Mesodermal cell (in vitro differentiated cells): ENCODE measurements at regions not wholly inside any gene's neighbourhood (a gene's known extent, or its start where the extent isn't known, plus 50 kb on each side); places are given as distances from the start of the nearest gene placed in this dataset.

Source experiments
- H3K27ac ChIP-seq: 2 replicates; pipeline ENCODE4 v1.7.0; 2013; ENCODE audit warnings: mild to moderate bottlenecking, low read depth, low read length, moderate library complexity; ENCODE audit not compliant: severe bottlenecking
- H3K36me3 ChIP-seq: 2 replicates; pipeline ENCODE4 v1.7.1; 2013; ENCODE audit warnings: mild to moderate bottlenecking, low read length, moderate library complexity; ENCODE audit not compliant: control insufficient read depth, insufficient read depth
- H3K4me1 ChIP-seq: one replicate; pipeline ENCODE4 v1.7.1; 2013; ENCODE audit warnings: mild to moderate bottlenecking, low read length; ENCODE audit not compliant: insufficient read depth, control insufficient read depth, poor library complexity, severe bottlenecking
- H3K4me3 ChIP-seq: 2 replicates; pipeline ENCODE4 v1.7.0; 2013; ENCODE audit warnings: low read length, control low read depth, mild to moderate bottlenecking; ENCODE audit not compliant: insufficient read depth, poor library complexity, severe bottlenecking; ENCODE audit errors: extremely low read depth
- H3K9me3 ChIP-seq: 2 replicates; pipeline ENCODE4 v1.7.1; 2013; ENCODE audit warnings: mild to moderate bottlenecking, low read length, moderate library complexity; ENCODE audit not compliant: control insufficient read depth
- WGBS, 2 experiments: methylation state at CpG; one replicate each; pipeline ENCODE4 v1.1.5; 2013; ENCODE audit warnings: missing lambda C conversion rate in 2 of 2; ENCODE audit not compliant: insufficient coverage in 2 of 2; 5-methylcytosine and 5-hydroxymethylcytosine counted together

DNA sequence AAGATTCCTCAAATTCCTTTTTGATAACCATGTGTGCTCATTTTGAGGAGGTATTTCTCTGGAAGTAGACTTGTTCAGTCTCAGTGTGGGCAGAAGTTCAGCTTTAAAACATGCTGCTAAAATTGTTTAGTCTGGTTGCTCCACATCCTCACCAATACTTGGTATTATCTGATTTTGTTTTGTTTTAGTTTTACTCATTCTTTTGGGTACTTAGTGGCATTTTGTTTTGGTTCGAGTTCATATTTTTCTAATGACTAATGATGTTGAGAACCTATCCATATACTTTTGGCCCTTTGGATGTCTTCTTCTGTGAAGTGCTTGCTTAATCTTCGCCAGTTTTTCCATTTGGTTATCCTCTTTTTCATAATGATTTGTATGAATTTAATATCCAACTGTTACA is 694.2 kb upstream of the FZD8 start:
- no peak overlapping the region for H3K4me3 ChIP-seq
- WGBS, 2 experiments: no CpG with 5 or more reads among the region's 2 CpGs
- H3K4me1 ChIP-seq: no peaks in the 10 kb centered on the region
- no peak overlapping the region for H3K27ac ChIP-seq
- H3K36me3 ChIP-seq: no peaks in the 10 kb centered on the region
- no peaks in the 10 kb centered on the region for H3K9me3 ChIP-seq

DNA sequence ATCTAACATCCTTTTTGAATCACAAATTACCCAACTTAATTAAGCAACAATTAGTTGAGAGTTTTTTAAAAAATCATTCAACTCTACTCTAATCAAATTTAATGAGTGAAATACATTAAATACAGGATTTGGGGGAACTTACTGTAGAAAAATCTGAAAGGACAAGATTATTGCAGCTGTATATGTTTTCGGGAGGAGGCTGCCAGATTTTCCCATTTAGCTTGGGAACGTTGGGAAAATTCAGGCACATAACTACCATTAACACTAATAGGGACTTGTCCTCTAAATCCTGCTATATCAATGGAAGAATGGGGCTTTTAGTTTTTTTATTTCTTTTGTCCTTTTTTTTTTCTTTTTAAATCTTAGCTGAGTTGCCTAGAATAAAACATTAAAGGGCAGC is 691.4 kb upstream of the FZD8 start:
- Histone ChIP-seq H3K4me3 (no peak overlapping the region), H3K27ac (no peak overlapping the region), H3K9me3 (no peaks in the 10 kb centered on the region), H3K4me1 (no peaks in the 10 kb centered on the region), H3K36me3 (no peaks in the 10 kb centered on the region)
- no CpG with 5 or more reads among the region's 2 CpGs for WGBS, 2 experiments

- Histone ChIP-seq H3K4me1 (no peaks in the 10 kb centered on the region), H3K27ac (no peak overlapping the region), H3K36me3 (no peaks in the 10 kb centered on the region), H3K4me3 (no peak overlapping the region), H3K9me3 (no peaks in the 10 kb centered on the region)
- 80 to 97% methylated on average over 2 to 3 of the region's 3 CpGs for WGBS, 2 experiments
These were observed 690.8 kb upstream of the FZD8 start for GRCh38 chr10:36332926-36333325.

DNA sequence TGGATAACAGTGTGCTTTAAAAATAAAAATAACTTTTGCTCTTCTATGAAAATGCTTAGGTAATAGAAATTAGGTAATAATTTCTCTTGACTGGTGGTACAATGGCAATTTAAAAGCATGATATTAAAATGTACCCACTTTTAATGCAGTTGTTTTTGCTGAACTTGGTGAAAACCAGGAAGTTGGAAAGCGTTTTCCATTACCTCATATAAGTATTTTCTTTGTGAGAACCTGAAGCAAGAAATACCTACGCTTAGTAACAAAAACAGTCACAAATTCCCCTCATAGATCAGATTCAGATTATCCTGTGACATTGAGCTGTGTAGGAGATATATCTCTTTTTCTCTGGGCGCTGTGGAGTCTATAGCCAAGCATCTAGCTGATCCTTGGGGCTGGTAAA is 689.0 kb upstream of the FZD8 start:
- no CpG with 5 or more reads among the region's 3 CpGs for WGBS, 2 experiments
- Histone ChIP-seq H3K4me3 (no peak overlapping the region), H3K27ac (no peak overlapping the region), H3K9me3 (no peaks in the 10 kb centered on the region), H3K4me1 (no peaks in the 10 kb centered on the region), H3K36me3 (no peaks in the 10 kb centered on the region)

- 80% methylated on average over 1 of the region's 2 CpGs; no CpG with 5 or more reads in 1 of the 2 experiments for WGBS, 2 experiments
- no peaks in the 10 kb centered on the region for H3K36me3 ChIP-seq
- H3K9me3 ChIP-seq: no peaks in the 10 kb centered on the region
- H3K27ac ChIP-seq: no peak overlapping the region
- no peak overlapping the region for H3K4me3 ChIP-seq
- H3K4me1 ChIP-seq: peaks cover 3% of the 10 kb centered on the region
These were observed 683.7 kb upstream of the FZD8 start for GRCh38 chr10:36325815-36326214.

GRCh38 chr10:36324831-36325230 is 682.7 kb upstream of the FZD8 start:
- Histone ChIP-seq H3K4me1 (peaks cover 3% of the 10 kb centered on the region), H3K36me3 (no peaks in the 10 kb centered on the region), H3K4me3 (no peak overlapping the region), H3K27ac (no peak overlapping the region), H3K9me3 (no peaks in the 10 kb centered on the region)
- 87 to 100% methylated on average over 2 of the region's 2 CpGs for WGBS, 2 experiments

GRCh38 chr10:36313142-36313541 is 671.0 kb upstream of the FZD8 start:
- no peaks in the 10 kb centered on the region for H3K9me3 ChIP-seq
- no peak overlapping the region for H3K4me3 ChIP-seq
- no peaks in the 10 kb centered on the region for H3K4me1 ChIP-seq
- WGBS, 2 experiments: 91 to 96% methylated on average over 5 to 6 of the region's 7 CpGs
- no peaks in the 10 kb centered on the region for H3K36me3 ChIP-seq
- no peak overlapping the region for H3K27ac ChIP-seq

DNA sequence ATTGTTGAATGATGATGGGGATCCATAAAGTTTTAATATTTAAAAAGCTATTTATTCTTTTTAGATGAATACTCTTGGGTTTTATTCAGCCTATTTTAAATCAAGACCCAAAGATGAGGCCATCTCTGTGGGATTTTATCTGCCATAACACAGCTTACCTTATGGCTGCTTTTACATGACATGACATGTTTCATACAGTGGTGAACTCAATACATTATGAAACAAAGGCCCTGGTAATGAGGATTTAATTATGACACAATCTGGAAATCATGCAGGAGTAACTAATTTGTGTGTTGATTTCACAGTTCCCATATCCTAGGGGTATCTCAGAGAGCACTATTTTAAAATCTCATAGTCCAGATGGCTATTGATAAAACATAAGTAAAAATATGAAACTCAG is 661.8 kb upstream of the FZD8 start:
- H3K9me3 ChIP-seq: peaks cover 4% of the 10 kb centered on the region

GRCh38 chr10:36302086-36302485 is 660.0 kb upstream of the FZD8 start:
- 100% methylated on average over 1 of the region's 2 CpGs; no CpG with 5 or more reads in 1 of the 2 experiments for WGBS, 2 experiments
- H3K9me3 ChIP-seq: no peaks in the 10 kb centered on the region
- no peak overlapping the region for H3K4me3 ChIP-seq
- H3K4me1 ChIP-seq: no peaks in the 10 kb centered on the region
- H3K27ac ChIP-seq: no peak overlapping the region
- no peaks in the 10 kb centered on the region for H3K36me3 ChIP-seq

More for the DNA sequence above, 661.8 kb upstream of the FZD8 start:
- no peak overlapping the region for H3K27ac ChIP-seq
- H3K4me1 ChIP-seq: no peaks in the 10 kb centered on the region
- no peaks in the 10 kb centered on the region for H3K36me3 ChIP-seq
- H3K4me3 ChIP-seq: no peak overlapping the region

- Histone ChIP-seq H3K4me3 (no peak overlapping the region), H3K4me1 (no peaks in the 10 kb centered on the region), H3K36me3 (no peaks in the 10 kb centered on the region), H3K27ac (no peak overlapping the region), H3K9me3 (no peaks in the 10 kb centered on the region)
- WGBS, 2 experiments: no CpG with 5 or more reads among the region's 1 CpG
These were observed 659.4 kb upstream of the FZD8 start for GRCh38 chr10:36301539-36301938.

DNA sequence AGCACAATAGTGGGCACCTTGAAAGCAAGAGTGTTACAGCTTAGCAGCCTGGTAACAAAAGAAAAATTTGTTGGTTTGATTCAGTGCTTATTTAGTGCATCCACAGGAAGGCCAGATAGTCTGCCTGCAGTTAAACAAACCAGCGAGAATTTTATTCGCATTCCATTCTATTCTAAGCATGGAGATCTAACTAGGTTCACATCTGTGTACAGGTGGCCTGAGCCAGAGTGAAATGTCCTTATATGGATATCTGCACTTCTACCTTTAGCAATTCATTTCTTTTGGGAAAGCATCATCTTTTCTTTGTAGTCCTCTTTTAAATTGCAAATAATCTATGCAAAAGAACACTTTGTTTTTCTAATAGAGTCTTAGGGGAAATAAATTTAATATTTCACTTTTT is 659.0 kb upstream of the FZD8 start:
- H3K27ac ChIP-seq: no peak overlapping the region
- H3K36me3 ChIP-seq: no peaks in the 10 kb centered on the region
- 93 to 100% methylated on average over 2 of the region's 2 CpGs for WGBS, 2 experiments
- no peaks in the 10 kb centered on the region for H3K9me3 ChIP-seq
- no peaks in the 10 kb centered on the region for H3K4me1 ChIP-seq
- no peak overlapping the region for H3K4me3 ChIP-seq

DNA sequence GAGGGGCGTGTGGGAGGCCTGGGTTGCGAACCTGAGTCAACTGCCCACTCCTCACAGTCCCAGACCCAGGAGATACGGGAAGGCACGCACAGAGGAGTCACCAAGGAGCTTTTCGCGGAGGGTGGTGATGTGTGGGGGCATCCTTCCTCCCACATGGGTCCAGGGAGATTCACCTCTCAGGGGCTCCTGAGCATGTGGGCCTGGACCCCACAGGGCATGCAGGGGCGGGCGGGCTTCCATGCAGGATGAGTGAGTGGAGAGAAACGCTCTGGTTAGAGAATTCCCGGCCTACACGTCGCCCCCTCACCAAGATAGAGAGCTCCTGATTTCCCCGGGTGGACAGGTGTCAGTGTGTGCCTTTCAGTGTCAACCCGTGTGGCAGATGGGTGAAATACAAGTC is 641.7 kb upstream of the FZD8 start:
- Histone ChIP-seq H3K4me3 (no peak overlapping the region), H3K36me3 (no peaks in the 10 kb centered on the region), H3K4me1 (peaks cover 16% of the 10 kb centered on the region), H3K27ac (no peak overlapping the region), H3K9me3 (peaks cover 16% of the 10 kb centered on the region)
- WGBS, 2 experiments: 93 to 95% methylated on average over 6 to 9 of the region's 14 CpGs
